H9 (cell line): ENCODE measurements at regions not wholly inside any gene's neighbourhood (a gene's known extent, or its start where the extent isn't known, plus 50 kb on each side); places are given as distances from the start of the nearest gene placed in this dataset.

Experiments used
- DNase-seq: peaks from one replicate; pipeline ENCODE4 v3.0.0-alpha.2; 2017
- H2AFZ ChIP-seq: one replicate; pipeline ENCODE4 v1.6.1; 2013; ENCODE audit warnings: mild to moderate bottlenecking, low read length, control low read depth, moderate library complexity
- H2AK5ac ChIP-seq: 2 replicates; pipeline ENCODE4 v1.6.1; 2013; ENCODE audit warnings: low read length, control low read depth, mixed read lengths; ENCODE audit not compliant: insufficient read length
- H2BK120ac ChIP-seq: one replicate; pipeline ENCODE4 v1.6.1; 2013; ENCODE audit warnings: low read depth, mild to moderate bottlenecking, low read length, control low read depth, inconsistent platforms; ENCODE audit not compliant: poor library complexity, severe bottlenecking
- H2BK12ac ChIP-seq: 2 replicates; pipeline ENCODE4 v1.6.1; 2013; ENCODE audit warnings: low read length, control low read depth, mixed read lengths, low read depth; ENCODE audit not compliant: insufficient read length
- H2BK15ac ChIP-seq: 2 replicates; pipeline ENCODE4 v1.6.1; 2013; ENCODE audit warnings: low read depth, low read length, control low read depth
- H2BK20ac ChIP-seq: one replicate; pipeline ENCODE4 v1.6.1; 2013; ENCODE audit warnings: low read depth, mild to moderate bottlenecking, low read length, control low read depth, inconsistent platforms; ENCODE audit not compliant: poor library complexity, severe bottlenecking
- H2BK5ac ChIP-seq: 2 replicates; pipeline ENCODE4 v1.6.1; 2013; ENCODE audit warnings: low read length, control low read depth, mixed read lengths; ENCODE audit not compliant: insufficient read length
- H3K14ac ChIP-seq: 2 replicates; pipeline ENCODE4 v1.6.1; 2013; ENCODE audit warnings: low read length, control low read depth; ENCODE audit not compliant: insufficient read depth
- H3K18ac ChIP-seq: 2 replicates; pipeline ENCODE4 v1.6.1; 2013; ENCODE audit warnings: low read depth, mild to moderate bottlenecking, mixed read lengths, low read length, control low read depth; ENCODE audit not compliant: insufficient read length
- H3K23ac ChIP-seq: 2 replicates; pipeline ENCODE4 v1.6.1; 2013; ENCODE audit warnings: low read length, control low read depth, mixed read lengths, low read depth; ENCODE audit not compliant: insufficient read length
- H3K23me2 ChIP-seq: 2 replicates; pipeline ENCODE4 v1.6.1; 2013; ENCODE audit warnings: low read depth, mild to moderate bottlenecking, mixed read lengths, low read length, control low read depth; ENCODE audit not compliant: insufficient read length, poor library complexity, severe bottlenecking
- H3K27ac ChIP-seq: 2 replicates; pipeline ENCODE4 v1.5.1; 2013; ENCODE audit warnings: low read length, control low read depth, mixed read lengths, low read depth; ENCODE audit not compliant: insufficient read length
- H3K27me3 ChIP-seq: 2 replicates; pipeline ENCODE4 v1.6.1; 2013; ENCODE audit warnings: low read length, control low read depth, inconsistent platforms; ENCODE audit not compliant: insufficient read depth
- H3K4ac ChIP-seq: 2 replicates; pipeline ENCODE4 v1.6.1; 2013; ENCODE audit warnings: low read depth, mild to moderate bottlenecking, control low read depth, inconsistent platforms, low read length, moderate library complexity
- H3K4me1 ChIP-seq: 2 replicates; pipeline ENCODE4 v1.6.1; 2013; ENCODE audit warnings: low read length, control low read depth, inconsistent platforms; ENCODE audit not compliant: insufficient read depth
- H3K4me2 ChIP-seq: 2 replicates; pipeline ENCODE4 v1.6.1; 2013; ENCODE audit warnings: low read length, control low read depth, mixed read lengths; ENCODE audit not compliant: insufficient read length, insufficient read depth
- H3K56ac ChIP-seq: 2 replicates; pipeline ENCODE4 v1.6.1; 2013; ENCODE audit warnings: low read depth, mild to moderate bottlenecking, mixed read lengths, low read length, control low read depth; ENCODE audit not compliant: insufficient read length
- H3K79me1 ChIP-seq: 2 replicates; pipeline ENCODE4 v1.6.1; 2013; ENCODE audit warnings: low read depth, mild to moderate bottlenecking, moderate library complexity, low read length, control low read depth, inconsistent platforms; ENCODE audit not compliant: insufficient read depth, poor library complexity, severe bottlenecking
- H3K79me2 ChIP-seq: 2 replicates; pipeline ENCODE4 v1.6.1; 2013; ENCODE audit warnings: low read length, control low read depth, inconsistent platforms; ENCODE audit not compliant: insufficient read depth
- H3K9ac ChIP-seq: 2 replicates; pipeline ENCODE4 v1.6.1; 2013; ENCODE audit warnings: low read length, control low read depth, mixed read lengths; ENCODE audit not compliant: insufficient read length; ENCODE audit errors: extremely low read depth
- H3K9me3 ChIP-seq: one replicate; pipeline ENCODE4 v1.6.1; 2013; ENCODE audit warnings: low read depth, low read length, inconsistent platforms; ENCODE audit not compliant: control insufficient read depth
- H3T11ph ChIP-seq: one replicate; pipeline ENCODE4 v1.6.1; 2013; ENCODE audit warnings: mild to moderate bottlenecking, low read length, control low read depth, inconsistent platforms
- H4K20me1 ChIP-seq: one replicate; pipeline ENCODE4 v1.6.1; 2013; ENCODE audit not compliant: control insufficient read depth, insufficient read length, insufficient read depth
- H4K5ac ChIP-seq: 2 replicates; pipeline ENCODE4 v1.6.1; 2013; ENCODE audit warnings: low read depth, mild to moderate bottlenecking, mixed read lengths, low read length, control low read depth; ENCODE audit not compliant: insufficient read length
- H4K8ac ChIP-seq: replicated peaks from 2 replicates; pipeline ENCODE4 v1.6.1; 2013; ENCODE audit warnings: low read length, control low read depth, mixed read lengths, low read depth; ENCODE audit not compliant: insufficient read length
- H4K91ac ChIP-seq: 2 replicates; pipeline ENCODE4 v1.6.1; 2013; ENCODE audit warnings: low read depth, mild to moderate bottlenecking, moderate library complexity, mixed read lengths, low read length, control low read depth; ENCODE audit not compliant: insufficient read length
- H3K27ac Mint-ChIP-seq, 3 experiments: 2 replicates in 2 of 3; 3 replicates in 1 of 3; pipeline ENCODE4 v1.8.0; 2020 to 2021; ENCODE audit warnings: mixed read lengths in 3 of 3, mild to moderate bottlenecking in 1 of 3, moderate library complexity in 1 of 3
- H3K27me3 Mint-ChIP-seq: 2 replicates; pipeline ENCODE4 v1.8.0; 2021; ENCODE audit warnings: low read depth, mild to moderate bottlenecking, moderate library complexity, mixed read lengths
- H3K36me3 Mint-ChIP-seq, 3 experiments: 2 replicates in 2 of 3; 3 replicates in 1 of 3; pipeline ENCODE4 v1.8.0; 2020 to 2021; ENCODE audit warnings: low read depth in 3 of 3, mixed read lengths in 3 of 3; ENCODE audit not compliant: insufficient read depth in 1 of 3
- H3K4me1 Mint-ChIP-seq, 2 experiments: 2 replicates each; pipeline ENCODE4 v1.8.0; 2020; ENCODE audit warnings: mixed read lengths in 2 of 2
- H3K4me3 Mint-ChIP-seq, 2 experiments: 2 replicates in 1 of 2; 3 replicates in 1 of 2; pipeline ENCODE4 v1.8.0; 2020 to 2021; ENCODE audit warnings: mild to moderate bottlenecking in 2 of 2, mixed read lengths in 2 of 2, moderate library complexity in 1 of 2
- H3K9me3 Mint-ChIP-seq, 2 experiments: 2 replicates in 1 of 2; 3 replicates in 1 of 2; pipeline ENCODE4 v1.8.0; 2020; ENCODE audit warnings: mild to moderate bottlenecking in 2 of 2, mixed read lengths in 2 of 2, moderate library complexity in 1 of 2
- WGBS: extraction: QIAGEN DNeasy Blood & Tissue Kit; methylation state at CpG from one replicate; pipeline ENCODE4 v1.1.7; 2013; ENCODE audit warnings: missing lambda C conversion rate, low lambda C conversion rate, mixed read lengths; ENCODE audit not compliant: insufficient read length; ENCODE audit errors: extremely low coverage; 5-methylcytosine and 5-hydroxymethylcytosine counted together
- TF ChIP-seq, protein P1 (sequence below): fragments of 200-600 bp; sonication (generic); conservative IDR thresholded peaks from 3 replicates; pipeline ENCODE4 v1.8.0; 2021; ENCODE audit warnings: antibody characterized with exemption, mild to moderate bottlenecking

DNA sequence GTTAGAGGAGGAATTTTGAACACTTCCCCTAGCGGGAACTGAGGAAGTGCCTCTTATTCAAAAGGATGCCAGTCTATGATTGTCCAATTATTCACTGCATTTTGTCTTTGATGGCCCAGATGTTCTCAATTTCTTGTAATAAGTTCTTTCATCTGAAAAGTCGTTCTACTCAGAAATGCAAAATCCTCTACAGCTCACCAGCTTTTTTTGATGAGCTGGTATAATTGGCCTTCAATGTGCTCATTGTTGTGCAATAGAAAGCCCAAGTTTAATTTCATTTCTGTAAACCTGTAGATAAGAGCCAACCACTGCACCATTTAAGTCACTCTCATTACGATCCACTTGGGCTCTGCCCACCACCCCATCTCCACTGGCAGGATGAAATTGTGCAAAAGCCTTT, 978.7 kb upstream of the AUTS2 start:
- Histone ChIP-seq H3K27ac (no peak overlapping the region), H3K9ac (no peak overlapping the region), H2BK12ac (no peak overlapping the region), H4K8ac (no peak overlapping the region), H4K5ac (no peak overlapping the region), H3T11ph (no peak overlapping the region), H3K27me3 (no peaks in the 10 kb centered on the region), H4K91ac (no peak overlapping the region), H3K79me2 (no peaks in the 10 kb centered on the region), H3K79me1 (no peaks in the 10 kb centered on the region), H2BK20ac (no peak overlapping the region), H3K23ac (no peak overlapping the region), H4K20me1 (no peaks in the 10 kb centered on the region), H2AFZ (no peak overlapping the region), H3K4ac (no peak overlapping the region), H3K18ac (no peak overlapping the region), H3K14ac (no peak overlapping the region), H2AK5ac (no peak overlapping the region), H2BK15ac (no peak overlapping the region), H3K56ac (no peak overlapping the region), H3K9me3 (no peaks in the 10 kb centered on the region), H3K4me2 (no peak overlapping the region), H3K23me2 (no peaks in the 10 kb centered on the region), H2BK120ac (no peak overlapping the region), H2BK5ac (no peak overlapping the region), H3K4me1 (no peaks in the 10 kb centered on the region)
- Mint-ChIP-seq H3K27me3 (peaks cover 5% of the 10 kb centered on the region), H3K9me3 (peaks cover 5 to 8% of the 10 kb centered on the region in 2 experiments; a peak in 4 of 5 replicates), H3K4me1 (no peaks in the 10 kb centered on the region), H3K4me3 (no peak overlapping the region), H3K36me3 (peaks cover 4 to 7% (median 4%) of the 10 kb centered on the region in 3 experiments; a peak in 5 of 7 replicates), H3K27ac (no peak overlapping the region)
- TF ChIP-seq, protein P1, sequence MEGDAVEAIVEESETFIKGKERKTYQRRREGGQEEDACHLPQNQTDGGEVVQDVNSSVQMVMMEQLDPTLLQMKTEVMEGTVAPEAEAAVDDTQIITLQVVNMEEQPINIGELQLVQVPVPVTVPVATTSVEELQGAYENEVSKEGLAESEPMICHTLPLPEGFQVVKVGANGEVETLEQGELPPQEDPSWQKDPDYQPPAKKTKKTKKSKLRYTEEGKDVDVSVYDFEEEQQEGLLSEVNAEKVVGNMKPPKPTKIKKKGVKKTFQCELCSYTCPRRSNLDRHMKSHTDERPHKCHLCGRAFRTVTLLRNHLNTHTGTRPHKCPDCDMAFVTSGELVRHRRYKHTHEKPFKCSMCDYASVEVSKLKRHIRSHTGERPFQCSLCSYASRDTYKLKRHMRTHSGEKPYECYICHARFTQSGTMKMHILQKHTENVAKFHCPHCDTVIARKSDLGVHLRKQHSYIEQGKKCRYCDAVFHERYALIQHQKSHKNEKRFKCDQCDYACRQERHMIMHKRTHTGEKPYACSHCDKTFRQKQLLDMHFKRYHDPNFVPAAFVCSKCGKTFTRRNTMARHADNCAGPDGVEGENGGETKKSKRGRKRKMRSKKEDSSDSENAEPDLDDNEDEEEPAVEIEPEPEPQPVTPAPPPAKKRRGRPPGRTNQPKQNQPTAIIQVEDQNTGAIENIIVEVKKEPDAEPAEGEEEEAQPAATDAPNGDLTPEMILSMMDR, result no peak
- no peak for DNase-seq
- WGBS, result no CpG with 5 or more reads among the region's 3 CpGs
